GM23248 (cell line): ENCODE measurements at regions not wholly inside any gene's neighbourhood (a gene's known extent, or its start where the extent isn't known, plus 50 kb on each side); places are given as distances from the start of the nearest gene placed in this dataset.

Source experiments
- EZH2 ChIP-seq: fragments of 200-600 bp; sonication (generic); IDR thresholded peaks from 2 replicates; pipeline ENCODE4 v1.6.1; 2018; ENCODE audit warnings: antibody characterized with exemption, mild to moderate bottlenecking; ENCODE audit not compliant: insufficient read depth, poor library complexity, severe bottlenecking
- EZH2phosphoT487 ChIP-seq: fragments of 200-600 bp; sonication (generic); IDR thresholded peaks from 2 replicates; pipeline ENCODE4 v1.6.1; 2018; ENCODE audit warnings: antibody characterized with exemption, moderate library complexity, mild to moderate bottlenecking, low read depth; ENCODE audit not compliant: insufficient read depth

- TF ChIP-seq EZH2phosphoT487: no peak
- TF ChIP-seq EZH2: no peak
Observed at GRCh38 chr3:159802864-159803263, 185.8 kb upstream of the IL12A start.
